Epithelial cell of esophagus (primary cell): ENCODE measurements at regions not wholly inside any gene's neighbourhood (a gene's known extent, or its start where the extent isn't known, plus 50 kb on each side); places are given as distances from the start of the nearest gene placed in this dataset.

Experiments
- DNase-seq: peaks from one replicate; pipeline ENCODE4 v3.0.0; 2010; ENCODE audit warnings: low read depth
- H3K4me3 ChIP-seq: 2 replicates; pipeline ENCODE4 v1.5.1; 2011; ENCODE audit warnings: mild to moderate bottlenecking, low read length, control low read depth
- TF ChIP-seq, protein P1 (sequence below): IDR thresholded peaks from 2 replicates; pipeline ENCODE4 v1.5.1; 2011; ENCODE audit warnings: low read depth, mild to moderate bottlenecking, low read length, control low read depth, inconsistent platforms; ENCODE audit not compliant: insufficient read depth; ENCODE audit errors: missing control alignments

DNA sequence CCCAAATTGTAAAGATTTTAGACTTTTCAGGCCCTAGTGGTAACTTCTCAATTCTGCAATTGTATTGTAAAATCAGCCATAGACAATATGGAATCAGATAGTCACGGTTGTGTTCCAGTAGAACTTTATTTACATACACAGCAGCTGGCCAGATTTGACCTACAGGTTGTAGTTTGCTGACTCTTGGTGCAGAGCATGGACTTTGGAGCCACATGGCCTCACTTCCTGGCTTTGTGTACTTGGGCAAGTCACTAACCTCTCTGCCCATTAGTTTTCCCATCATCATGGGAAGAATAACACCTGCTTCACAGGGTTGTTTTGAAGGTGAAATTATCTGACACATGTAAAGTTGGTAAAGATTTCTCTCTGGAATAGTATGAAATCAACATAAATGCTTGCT is 147.6 kb downstream of the TMEM200C start:
- TF ChIP-seq, protein P1, sequence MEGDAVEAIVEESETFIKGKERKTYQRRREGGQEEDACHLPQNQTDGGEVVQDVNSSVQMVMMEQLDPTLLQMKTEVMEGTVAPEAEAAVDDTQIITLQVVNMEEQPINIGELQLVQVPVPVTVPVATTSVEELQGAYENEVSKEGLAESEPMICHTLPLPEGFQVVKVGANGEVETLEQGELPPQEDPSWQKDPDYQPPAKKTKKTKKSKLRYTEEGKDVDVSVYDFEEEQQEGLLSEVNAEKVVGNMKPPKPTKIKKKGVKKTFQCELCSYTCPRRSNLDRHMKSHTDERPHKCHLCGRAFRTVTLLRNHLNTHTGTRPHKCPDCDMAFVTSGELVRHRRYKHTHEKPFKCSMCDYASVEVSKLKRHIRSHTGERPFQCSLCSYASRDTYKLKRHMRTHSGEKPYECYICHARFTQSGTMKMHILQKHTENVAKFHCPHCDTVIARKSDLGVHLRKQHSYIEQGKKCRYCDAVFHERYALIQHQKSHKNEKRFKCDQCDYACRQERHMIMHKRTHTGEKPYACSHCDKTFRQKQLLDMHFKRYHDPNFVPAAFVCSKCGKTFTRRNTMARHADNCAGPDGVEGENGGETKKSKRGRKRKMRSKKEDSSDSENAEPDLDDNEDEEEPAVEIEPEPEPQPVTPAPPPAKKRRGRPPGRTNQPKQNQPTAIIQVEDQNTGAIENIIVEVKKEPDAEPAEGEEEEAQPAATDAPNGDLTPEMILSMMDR = no peak
- no peak for DNase-seq
- no peak overlapping the region for H3K4me3 ChIP-seq

DNA sequence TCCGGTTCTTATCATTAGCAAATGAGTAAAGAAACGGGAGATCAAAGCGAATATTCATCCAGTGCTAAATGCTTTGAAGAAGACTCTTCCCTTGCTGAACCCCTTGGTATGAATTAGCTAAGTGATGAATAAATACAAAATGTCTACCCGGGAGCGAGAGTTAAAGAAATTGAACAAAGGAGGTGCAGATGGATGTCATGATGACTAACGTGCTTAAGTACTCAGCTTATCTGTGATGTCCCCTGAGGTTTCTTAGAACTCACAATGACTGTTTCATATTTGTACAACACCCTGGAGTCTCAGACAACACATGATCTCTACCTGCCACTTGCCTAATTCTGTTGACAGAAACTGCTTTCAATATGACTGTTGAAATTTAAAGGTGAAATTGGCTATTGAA is 148.5 kb downstream of the TMEM200C start:
- H3K4me3 ChIP-seq = no peak overlapping the region
- TF ChIP-seq, protein P1 = no peak
- no peak for DNase-seq

DNA sequence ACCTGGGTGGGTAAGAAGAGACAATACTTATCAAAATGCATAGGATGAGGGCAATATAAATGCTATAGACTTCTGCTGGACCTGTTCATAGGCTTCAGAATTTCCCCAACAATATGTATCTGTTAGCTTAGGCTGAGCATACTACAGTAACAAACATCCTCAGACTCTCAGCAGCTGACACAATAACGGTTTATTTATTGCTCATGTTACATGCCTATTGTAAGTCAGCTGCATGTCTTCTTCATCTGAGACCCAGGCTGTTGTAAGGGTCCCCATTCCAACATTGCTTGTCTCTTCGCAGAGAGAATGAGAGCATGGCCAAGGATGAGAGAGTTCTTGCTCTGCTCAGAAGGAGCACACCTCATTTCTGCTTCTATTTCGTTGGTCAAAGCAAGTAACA is 150.7 kb downstream of the TMEM200C start:
- TF ChIP-seq, protein P1 = no peak
- no peak overlapping the region for H3K4me3 ChIP-seq
- no peak for DNase-seq

DNA sequence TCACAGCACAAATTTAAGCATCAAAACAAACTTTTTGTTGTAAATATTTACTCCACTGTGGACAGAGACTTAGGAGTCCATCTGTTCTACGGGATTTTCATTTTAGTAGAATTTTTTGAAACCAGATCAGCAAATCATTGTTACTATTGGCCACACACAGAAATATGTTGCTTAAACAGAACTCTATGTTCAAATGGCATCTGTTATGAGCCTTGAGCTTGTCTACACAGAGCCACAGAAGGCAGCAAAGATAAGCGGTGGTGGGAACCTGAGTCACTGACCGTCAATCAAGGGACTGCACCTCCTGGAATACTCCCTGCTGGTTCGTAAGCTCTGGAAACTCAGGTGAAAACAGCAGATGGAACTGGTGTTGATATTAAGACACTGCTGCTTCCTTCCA is 156.8 kb downstream of the TMEM200C start:
- TF ChIP-seq, protein P1 = no peak
- DNase-seq = no peak
- no peak overlapping the region for H3K4me3 ChIP-seq

DNA sequence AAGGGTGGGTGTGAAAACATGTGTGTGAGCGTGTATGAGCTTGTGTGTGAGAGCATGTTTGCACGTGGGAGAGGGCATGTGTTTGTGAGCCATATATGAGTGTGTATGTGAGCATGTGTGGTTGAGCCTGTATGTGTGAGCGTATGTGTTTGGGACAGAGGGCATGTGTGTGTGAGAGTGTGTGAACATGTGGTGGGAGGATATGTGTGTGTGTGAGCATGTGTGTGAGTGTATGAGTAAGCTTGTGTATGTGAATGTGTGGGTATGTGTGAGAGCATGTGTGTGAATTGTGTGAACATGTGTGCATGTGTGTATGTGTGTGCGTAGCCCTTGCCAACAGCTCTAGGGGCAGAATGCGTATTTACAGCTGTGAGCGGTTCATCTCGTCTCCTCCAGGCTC is 163.0 kb downstream of the TMEM200C start:
- TF ChIP-seq, protein P1 = no peak
- DNase-seq = no peak
- H3K4me3 ChIP-seq = no peak overlapping the region

DNA sequence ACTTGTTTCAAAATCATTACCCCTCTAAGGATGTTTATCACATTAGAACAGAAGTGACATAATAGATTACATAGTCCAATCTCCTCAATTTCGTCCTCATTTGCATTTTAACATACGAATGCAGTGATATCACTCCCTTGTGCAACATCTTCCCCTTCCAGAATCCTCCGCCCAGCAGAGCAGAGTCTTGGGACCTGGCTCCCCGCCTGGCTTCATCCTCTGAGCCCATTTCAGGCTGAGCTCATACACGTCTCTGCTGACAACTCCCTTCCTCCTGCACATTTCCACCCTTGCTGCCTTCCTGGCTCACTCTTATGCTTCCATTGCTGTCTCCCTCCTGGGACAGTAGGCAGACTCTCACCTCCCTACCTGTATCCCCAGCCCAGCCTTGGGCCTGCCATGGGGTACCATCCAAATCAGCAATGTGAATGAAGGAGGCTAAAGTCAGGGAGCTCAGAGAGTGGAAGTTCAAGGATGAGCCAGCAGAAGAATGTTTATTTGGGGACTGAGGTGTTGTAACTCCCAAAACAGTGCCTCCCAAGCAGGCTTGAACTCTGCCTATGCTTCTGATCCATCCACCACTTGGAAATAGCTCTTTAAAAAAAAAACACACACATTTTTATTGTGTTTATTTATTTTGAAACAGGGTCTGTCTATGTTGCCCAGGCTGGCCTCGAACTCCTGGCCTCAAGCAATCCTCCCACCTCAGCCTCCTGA is 165.2 kb downstream of the TMEM200C start:
- no peak for DNase-seq
- no peak overlapping the region for H3K4me3 ChIP-seq
- TF ChIP-seq, protein P1 = no peak

DNA sequence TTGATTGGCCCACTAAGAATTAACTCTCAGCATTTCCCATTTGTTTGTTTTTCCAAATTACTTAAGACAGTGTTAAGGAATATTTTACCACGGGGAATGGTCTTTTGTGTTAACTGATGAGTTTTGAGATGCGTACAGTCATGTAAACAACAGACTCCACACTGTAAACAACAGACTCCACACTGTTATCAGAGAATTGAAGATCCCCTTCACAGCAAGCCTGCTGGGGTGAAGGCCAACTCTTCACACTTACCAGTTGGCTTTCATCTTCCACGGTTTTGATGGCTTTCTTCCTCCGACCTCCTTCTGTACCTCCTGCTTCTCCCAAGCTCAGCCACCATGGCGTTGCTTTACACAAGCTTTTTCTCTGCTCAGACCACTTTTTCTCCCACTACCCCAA is 166.8 kb downstream of the TMEM200C start:
- DNase-seq = no peak
- TF ChIP-seq, protein P1 = no peak
- H3K4me3 ChIP-seq = no peak overlapping the region
